ENCODE measurements at regions not wholly inside any gene's neighbourhood (a gene's known extent, or its start where the extent isn't known, plus 50 kb on each side); places are given as distances from the start of the nearest gene placed in this dataset.

DNA sequence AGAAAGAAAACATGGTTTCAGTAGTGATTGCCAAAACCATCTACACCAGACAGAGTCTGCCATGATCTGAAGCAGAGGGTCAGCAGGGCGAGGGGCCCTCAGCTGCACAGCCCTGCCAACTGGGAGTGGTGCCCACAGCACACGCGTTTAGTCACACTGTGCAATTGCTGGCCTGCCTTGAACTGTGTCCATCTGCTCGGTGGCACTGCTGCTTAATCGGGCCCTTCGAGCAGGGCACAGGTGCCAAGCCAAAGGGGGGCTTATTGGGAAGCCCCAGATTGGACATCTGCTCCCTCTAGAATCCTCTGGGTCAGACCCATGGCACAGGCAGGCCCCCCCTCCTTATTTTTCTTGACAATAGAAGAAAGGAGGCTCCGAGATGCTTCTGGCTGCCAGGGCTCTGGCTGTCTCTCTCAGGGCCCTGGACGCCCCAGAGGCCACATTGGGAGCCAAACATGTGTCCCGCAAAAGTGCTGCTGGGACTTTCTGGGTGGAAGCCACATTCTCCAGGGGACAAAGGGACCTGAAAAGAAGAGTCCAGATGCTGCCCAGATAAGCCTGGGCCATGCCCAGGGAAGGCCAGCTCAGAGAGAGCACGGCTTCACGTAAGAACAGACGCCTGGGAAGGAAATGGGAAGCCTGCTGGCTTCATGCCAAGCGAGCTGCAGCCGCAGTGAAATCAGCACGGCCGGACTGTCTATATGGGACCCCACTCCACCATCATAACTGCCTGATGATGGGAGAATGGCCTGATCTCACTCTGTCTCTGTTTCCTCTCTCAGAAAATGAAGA is 349.2 kb downstream of the GADD45G start:
- WGBS, 4 donors, result 44 to 48% (median 45%) methylated on average over 11 to 16 of the region's 16 CpGs
- Histone ChIP-seq H3K27me3 (no peaks in the 10 kb centered on the region), H3K4me1 (replicated peaks in 1 of 2) (peaks cover 8% of the 10 kb centered on the region in 2 donors), H3K9me3 (replicated peaks in 1 of 3) (no peaks in the 10 kb centered on the region), H3K4me3 (no peak overlapping the region), H3K27ac (no peak overlapping the region), H3K36me3 (replicated peaks in 1 of 2) (no peaks in the 10 kb centered on the region)
- TF ChIP-seq, protein P1, sequence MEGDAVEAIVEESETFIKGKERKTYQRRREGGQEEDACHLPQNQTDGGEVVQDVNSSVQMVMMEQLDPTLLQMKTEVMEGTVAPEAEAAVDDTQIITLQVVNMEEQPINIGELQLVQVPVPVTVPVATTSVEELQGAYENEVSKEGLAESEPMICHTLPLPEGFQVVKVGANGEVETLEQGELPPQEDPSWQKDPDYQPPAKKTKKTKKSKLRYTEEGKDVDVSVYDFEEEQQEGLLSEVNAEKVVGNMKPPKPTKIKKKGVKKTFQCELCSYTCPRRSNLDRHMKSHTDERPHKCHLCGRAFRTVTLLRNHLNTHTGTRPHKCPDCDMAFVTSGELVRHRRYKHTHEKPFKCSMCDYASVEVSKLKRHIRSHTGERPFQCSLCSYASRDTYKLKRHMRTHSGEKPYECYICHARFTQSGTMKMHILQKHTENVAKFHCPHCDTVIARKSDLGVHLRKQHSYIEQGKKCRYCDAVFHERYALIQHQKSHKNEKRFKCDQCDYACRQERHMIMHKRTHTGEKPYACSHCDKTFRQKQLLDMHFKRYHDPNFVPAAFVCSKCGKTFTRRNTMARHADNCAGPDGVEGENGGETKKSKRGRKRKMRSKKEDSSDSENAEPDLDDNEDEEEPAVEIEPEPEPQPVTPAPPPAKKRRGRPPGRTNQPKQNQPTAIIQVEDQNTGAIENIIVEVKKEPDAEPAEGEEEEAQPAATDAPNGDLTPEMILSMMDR (IDR thresholded peaks at IDR 0.05), result no peak
- peak in 3 of 7 donors; percentile 44 to 47 (median 44) for DNase-seq
- intact Hi-C loops (cut with DNase I), result no loop called here

DNA sequence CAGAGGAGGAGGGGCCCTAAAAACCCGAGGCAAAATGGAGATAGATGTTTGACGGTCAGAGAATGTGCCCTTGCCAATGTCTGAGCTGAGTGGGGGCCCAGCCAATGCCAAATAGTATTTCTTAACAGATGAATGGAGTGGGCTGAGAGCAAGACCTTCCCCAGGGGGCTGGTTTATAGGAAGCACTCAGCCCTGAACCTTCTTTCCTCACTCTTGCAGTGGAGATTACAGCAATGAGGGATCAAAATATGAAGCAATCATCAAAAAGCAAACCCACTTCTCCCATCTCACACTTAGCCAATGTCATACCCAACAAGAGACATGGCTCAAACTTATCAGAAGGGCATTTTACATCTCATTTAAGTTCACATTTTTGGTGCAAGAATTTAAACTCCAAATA is 350.3 kb downstream of the GADD45G start:
- TF ChIP-seq POLR2A (IDR thresholded peaks at IDR 0.05), result no peak
- TF ChIP-seq, protein P1 (IDR thresholded peaks at IDR 0.05), result no peak
- DNase-seq, result no peak
- no peaks in the 10 kb centered on the region for H3K9me3 ChIP-seq (replicated peaks in 1 of 3)
- 69 to 83% (median 76%) methylated on average over 2 of the region's 2 CpGs for WGBS, 4 donors
- no peaks in the 10 kb centered on the region for H3K36me3 ChIP-seq (replicated peaks in 1 of 2)
- H3K27ac ChIP-seq, result no peak overlapping the region
- intact Hi-C loops (cut with DNase I), result no loop called here
- H3K4me1 ChIP-seq (replicated peaks in 1 of 2), result peaks cover 8% of the 10 kb centered on the region in 2 donors
- H3K27me3 ChIP-seq, result no peaks in the 10 kb centered on the region
- H3K4me3 ChIP-seq, result no peak overlapping the region

- no peak overlapping the region for H3K27ac ChIP-seq
- no peak for DNase-seq
- H3K36me3 ChIP-seq (replicated peaks in 1 of 2), result no peaks in the 10 kb centered on the region
- H3K4me1 ChIP-seq (replicated peaks in 1 of 2), result peaks cover 8% of the 10 kb centered on the region in 2 donors
- no peak overlapping the region for H3K4me3 ChIP-seq
- 80 to 94% (median 86%) methylated on average over 1 of the region's 1 CpG for WGBS, 4 donors
- intact Hi-C loops (cut with DNase I), result no loop called here
- TF ChIP-seq POLR2A (IDR thresholded peaks at IDR 0.05), result no peak
- TF ChIP-seq, protein P1 (IDR thresholded peaks at IDR 0.05), result no peak
- no peaks in the 10 kb centered on the region for H3K9me3 ChIP-seq (replicated peaks in 1 of 3)
- no peaks in the 10 kb centered on the region for H3K27me3 ChIP-seq
These were observed 350.8 kb downstream of the GADD45G start for GRCh38 chr9:89955626-89956025.

GRCh38 chr9:89956331-89956730 is 351.5 kb downstream of the GADD45G start:
- no peaks in the 10 kb centered on the region for H3K9me3 ChIP-seq (replicated peaks in 1 of 3)
- H3K27ac ChIP-seq, result no peak overlapping the region
- no peak overlapping the region for H3K4me3 ChIP-seq
- intact Hi-C loops (cut with DNase I), result no loop called here
- no peak for DNase-seq
- no peaks in the 10 kb centered on the region for H3K27me3 ChIP-seq
- TF ChIP-seq, protein P1 (IDR thresholded peaks at IDR 0.05), result no peak
- no peak for TF ChIP-seq POLR2A (IDR thresholded peaks at IDR 0.05)
- H3K4me1 ChIP-seq (replicated peaks in 1 of 2), result peaks cover 8% of the 10 kb centered on the region in 2 donors
- 78 to 92% (median 84%) methylated on average over 5 of the region's 5 CpGs for WGBS, 4 donors
- no peaks in the 10 kb centered on the region for H3K36me3 ChIP-seq (replicated peaks in 1 of 2)
